Mesenchymal stem cell (in vitro differentiated cells and primary cell): ENCODE measurements at regions not wholly inside any gene's neighbourhood (a gene's known extent, or its start where the extent isn't known, plus 50 kb on each side); places are given as distances from the start of the nearest gene placed in this dataset.

Experiments
- DNase-seq: peaks from one replicate; pipeline ENCODE4 v3.0.0-alpha.2; 2013
- H2AFZ ChIP-seq: one replicate; pipeline ENCODE4 v1.6.1; 2013; ENCODE audit warnings: low read depth, mild to moderate bottlenecking, control low read depth, inconsistent platforms, low read length, moderate library complexity
- H2AK5ac ChIP-seq: 2 replicates; pipeline ENCODE4 v1.6.1; 2013; ENCODE audit warnings: low read length, moderate library complexity, mild to moderate bottlenecking, inconsistent platforms; ENCODE audit not compliant: severe bottlenecking
- H2BK120ac ChIP-seq: one replicate; pipeline ENCODE4 v1.6.1; 2013; ENCODE audit warnings: low read depth, mild to moderate bottlenecking, inconsistent platforms, low read length, moderate library complexity
- H2BK12ac ChIP-seq, 2 experiments: one replicate each; pipeline ENCODE4 v1.6.1; 2013; ENCODE audit warnings: inconsistent platforms in 2 of 2, low read length in 2 of 2, mild to moderate bottlenecking in 2 of 2, moderate library complexity in 2 of 2, control low read depth in 1 of 2
- H2BK15ac ChIP-seq: one replicate; pipeline ENCODE4 v1.6.1; 2013; ENCODE audit warnings: mild to moderate bottlenecking, low read depth, inconsistent platforms; ENCODE audit not compliant: poor library complexity, severe bottlenecking
- H2BK5ac ChIP-seq: 2 replicates; pipeline ENCODE4 v1.6.1; 2013; ENCODE audit warnings: low read depth, mild to moderate bottlenecking, low read length, control low read depth, inconsistent platforms; ENCODE audit not compliant: poor library complexity, severe bottlenecking
- H3K14ac ChIP-seq, 2 experiments: one replicate each; pipeline ENCODE4 v1.6.1; 2013; ENCODE audit warnings: inconsistent platforms in 2 of 2, low read length in 2 of 2, control low read depth in 1 of 2, mild to moderate bottlenecking in 1 of 2, moderate library complexity in 1 of 2
- H3K18ac ChIP-seq, 2 experiments: one replicate each; pipeline ENCODE4 v1.6.1; 2013; ENCODE audit warnings: inconsistent platforms in 2 of 2, low read length in 2 of 2, control low read depth in 1 of 2, low read depth in 1 of 2, mild to moderate bottlenecking in 1 of 2
- H3K23ac ChIP-seq, 2 experiments: one replicate each; pipeline ENCODE4 v1.6.1; 2013; ENCODE audit warnings: inconsistent platforms in 2 of 2, low read length in 2 of 2, mild to moderate bottlenecking in 2 of 2, moderate library complexity in 2 of 2, control low read depth in 1 of 2
- H3K27ac ChIP-seq: 2 replicates; pipeline ENCODE4 v1.5.1; 2013; ENCODE audit warnings: mild to moderate bottlenecking, moderate library complexity, low read length, control low read depth, inconsistent platforms; ENCODE audit not compliant: poor library complexity, severe bottlenecking
- H3K27me3 ChIP-seq, 2 experiments: 2 replicates each; pipeline versions ENCODE4 v1.6.1 to v1.7.0; 2013; ENCODE audit warnings: low read length in 2 of 2, mild to moderate bottlenecking in 2 of 2, moderate library complexity in 2 of 2, control low read depth in 1 of 2, inconsistent platforms in 1 of 2; ENCODE audit not compliant: control insufficient read depth in 1 of 2, insufficient read depth in 1 of 2
- H3K36me3 ChIP-seq, 2 experiments: 2 replicates each; pipeline versions ENCODE4 v1.6.1 to v1.7.0; 2013; ENCODE audit warnings: low read length in 2 of 2, control low read depth in 1 of 2, inconsistent platforms in 1 of 2, low read depth in 1 of 2, mild to moderate bottlenecking in 1 of 2; ENCODE audit not compliant: insufficient read depth in 2 of 2, control insufficient read depth in 1 of 2
- H3K4ac ChIP-seq, 2 experiments: one replicate each; pipeline ENCODE4 v1.6.1; 2013; ENCODE audit warnings: inconsistent platforms in 2 of 2, low read length in 2 of 2, mild to moderate bottlenecking in 2 of 2, moderate library complexity in 2 of 2, control low read depth in 1 of 2, low read depth in 1 of 2
- H3K4me1 ChIP-seq: 2 replicates; pipeline ENCODE4 v1.6.1; 2013; ENCODE audit warnings: low read depth, low read length, control low read depth; ENCODE audit not compliant: control insufficient read depth, insufficient read depth
- H3K4me2 ChIP-seq: 2 replicates; pipeline ENCODE4 v1.6.1; 2013; ENCODE audit warnings: low read length, mild to moderate bottlenecking, inconsistent platforms; ENCODE audit not compliant: poor library complexity, severe bottlenecking
- H3K4me3 ChIP-seq, 2 experiments: 2 replicates each; pipeline versions ENCODE4 v1.5.1 to v1.7.0; 2013; ENCODE audit warnings: low read length in 2 of 2, mild to moderate bottlenecking in 2 of 2, control low read depth in 1 of 2, low read depth in 1 of 2; ENCODE audit not compliant: insufficient read depth in 1 of 2
- H3K79me1 ChIP-seq: replicated peaks from 2 replicates; pipeline ENCODE4 v1.6.1; 2013; ENCODE audit warnings: mild to moderate bottlenecking, control low read depth, low read length, inconsistent platforms; ENCODE audit not compliant: poor library complexity, severe bottlenecking
- H3K9ac ChIP-seq: 2 replicates; pipeline ENCODE4 v1.7.0; 2013; ENCODE audit warnings: mild to moderate bottlenecking, low read length, moderate library complexity
- H3K9me3 ChIP-seq: 2 replicates; pipeline ENCODE4 v1.7.0; 2013; ENCODE audit warnings: mild to moderate bottlenecking, low read length; ENCODE audit not compliant: control insufficient read depth
- H4K8ac ChIP-seq: one replicate; pipeline ENCODE4 v1.6.1; 2013; ENCODE audit warnings: inconsistent platforms, mild to moderate bottlenecking, low read length, moderate library complexity
- H4K91ac ChIP-seq: one replicate; pipeline ENCODE4 v1.6.1; 2013; ENCODE audit warnings: mild to moderate bottlenecking, low read length, inconsistent platforms
- WGBS: methylation state at CpG from one replicate; pipeline ENCODE4 v1.1.7; 2013; ENCODE audit warnings: mixed read lengths; 5-methylcytosine and 5-hydroxymethylcytosine counted together

- H2AFZ ChIP-seq, result no peak overlapping the region
- no peak overlapping the region for H3K27ac ChIP-seq
- H4K91ac ChIP-seq, result no peak overlapping the region
- H3K14ac ChIP-seq, result no peak overlapping the region
- no peak overlapping the region for H3K18ac ChIP-seq
- no peak overlapping the region for H2BK15ac ChIP-seq
- no peak for DNase-seq
- H3K9ac ChIP-seq, result no peak overlapping the region
- no peak overlapping the region for H2BK120ac ChIP-seq
- H3K23ac ChIP-seq, result no peak overlapping the region
- 93% methylated on average over 3 of the region's 5 CpGs for WGBS
- no peak overlapping the region for H3K4me3 ChIP-seq
- H3K4me2 ChIP-seq, result no peak overlapping the region
- peaks cover 11 to 29% of the 10 kb centered on the region in 2 experiments for H3K36me3 ChIP-seq
- no peaks in the 10 kb centered on the region for H3K79me1 ChIP-seq
- no peak overlapping the region for H4K8ac ChIP-seq
- peaks cover 2% of the 10 kb centered on the region for H3K9me3 ChIP-seq
- H3K4me1 ChIP-seq, result peaks cover 6% of the 10 kb centered on the region
- peaks cover 0 to 44% of the 10 kb centered on the region in 2 experiments for H3K27me3 ChIP-seq
- H3K4ac ChIP-seq, result no peak overlapping the region
- no peak overlapping the region for H2AK5ac ChIP-seq
- H2BK5ac ChIP-seq, result no peak overlapping the region
- H2BK12ac ChIP-seq, result no peak overlapping the region
Measured at GRCh38 chrX:45846328-45846727, 645.7 kb upstream of the DIPK2B start.

GRCh38 chrX:45845142-45845541, 644.5 kb upstream of the DIPK2B start:
- Histone ChIP-seq H3K4me2 (no peak overlapping the region), H3K4ac (no peak overlapping the region), H2BK120ac (no peak overlapping the region), H3K9ac (no peak overlapping the region), H3K4me1 (peaks cover 6% of the 10 kb centered on the region), H3K36me3 (peaks cover 11 to 30% of the 10 kb centered on the region in 2 experiments), H3K4me3 (no peak overlapping the region), H3K27ac (no peak overlapping the region), H4K8ac (no peak overlapping the region), H2BK5ac (no peak overlapping the region), H2AFZ (no peak overlapping the region), H3K79me1 (no peaks in the 10 kb centered on the region), H4K91ac (no peak overlapping the region), H3K27me3 (peaks cover 0 to 44% of the 10 kb centered on the region in 2 experiments), H2AK5ac (no peak overlapping the region), H3K14ac (no peak overlapping the region), H2BK15ac (no peak overlapping the region), H3K9me3 (peaks cover 2% of the 10 kb centered on the region), H2BK12ac (no peak overlapping the region), H3K23ac (no peak overlapping the region), H3K18ac (no peak overlapping the region)
- no peak for DNase-seq
- 96% methylated on average over 3 of the region's 5 CpGs for WGBS

GRCh38 chrX:45843518-45843917, 642.8 kb upstream of the DIPK2B start:
- Histone ChIP-seq H4K91ac (no peak overlapping the region), H2BK12ac (no peak overlapping the region), H3K4ac (no peak overlapping the region)

GRCh38 chrX:45842926-45843315, 642.2 kb upstream of the DIPK2B start:
- Histone ChIP-seq H3K14ac (no peak overlapping the region), H2BK15ac (no peak overlapping the region), H3K18ac (no peak overlapping the region), H2AFZ (no peak overlapping the region), H3K4me1 (peaks cover 4% of the 10 kb centered on the region), H4K91ac (no peak overlapping the region), H3K4me3 (no peak overlapping the region), H3K9me3 (peaks cover 2% of the 10 kb centered on the region), H3K4ac (no peak overlapping the region), H3K4me2 (no peak overlapping the region), H3K23ac (no peak overlapping the region), H2BK12ac (no peak overlapping the region), H3K36me3 (peaks cover 11 to 30% of the 10 kb centered on the region in 2 experiments), H2AK5ac (no peak overlapping the region), H3K79me1 (no peaks in the 10 kb centered on the region), H3K27ac (no peak overlapping the region), H2BK120ac (no peak overlapping the region), H3K27me3 (peaks cover 0 to 38% of the 10 kb centered on the region in 2 experiments), H4K8ac (no peak overlapping the region), H3K9ac (no peak overlapping the region), H2BK5ac (no peak overlapping the region)
- no peak for DNase-seq
- 89% methylated on average over 1 of the region's 1 CpG for WGBS

More at GRCh38 chrX:45843518-45843917, 642.8 kb upstream of the DIPK2B start:
- Histone ChIP-seq H4K8ac (no peak overlapping the region), H3K18ac (no peak overlapping the region), H3K27ac (no peak overlapping the region), H3K36me3 (peaks cover 11 to 30% of the 10 kb centered on the region in 2 experiments), H3K4me3 (no peak overlapping the region), H3K79me1 (no peaks in the 10 kb centered on the region), H2AFZ (no peak overlapping the region), H3K14ac (no peak overlapping the region), H3K23ac (no peak overlapping the region), H3K4me2 (no peak overlapping the region), H2BK5ac (no peak overlapping the region), H3K9ac (no peak overlapping the region), H2BK15ac (no peak overlapping the region), H2AK5ac (no peak overlapping the region), H3K27me3 (peaks cover 0 to 38% of the 10 kb centered on the region in 2 experiments), H3K4me1 (peaks cover 6% of the 10 kb centered on the region), H2BK120ac (no peak overlapping the region), H3K9me3 (peaks cover 2% of the 10 kb centered on the region)
- WGBS, result 40% methylated on average over 1 of the region's 1 CpG
- no peak for DNase-seq
